ENCODE measurements at regions not wholly inside any gene's neighbourhood (a gene's known extent, or its start where the extent isn't known, plus 50 kb on each side); places are given as distances from the start of the nearest gene placed in this dataset.

DNA sequence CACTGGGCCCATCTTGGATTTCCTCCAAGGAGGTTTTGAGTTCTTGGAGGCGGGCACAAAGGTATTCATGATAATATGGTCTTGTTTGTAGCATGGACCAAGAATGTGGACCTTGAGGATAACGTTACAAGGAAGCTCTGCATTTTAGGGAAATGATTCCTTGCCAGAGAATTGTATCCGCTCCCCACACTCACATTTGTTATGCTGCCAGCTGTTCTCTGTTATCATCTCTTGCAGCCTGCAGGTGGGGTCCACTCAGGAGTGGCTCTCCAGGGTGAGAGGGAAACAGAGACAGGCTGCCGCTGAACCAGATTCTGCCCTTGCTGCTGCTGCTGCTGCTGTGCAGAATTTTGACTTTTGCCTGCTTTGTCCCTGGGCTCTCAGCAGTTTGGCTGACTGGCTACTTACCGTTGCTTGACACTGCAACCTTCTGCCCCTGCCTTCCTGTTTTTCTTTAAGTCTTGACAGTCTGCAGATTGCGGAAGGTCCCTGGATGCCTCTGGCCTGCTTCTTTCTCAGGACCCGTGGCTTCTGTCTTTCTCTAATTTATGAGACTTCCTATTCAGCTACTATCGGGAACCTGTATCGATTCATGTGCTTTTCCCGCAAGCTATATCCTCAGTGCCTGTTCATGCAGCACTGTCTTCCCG, 122.3 kb upstream of the DOCK10 start:
- Mint-ChIP-seq H3K27ac (ENCODE audit: unreplicated experiment) (no peak overlapping the region), H3K9me3 (ENCODE audit: low read depth, unreplicated experiment) (no peaks in the 10 kb centered on the region), H3K4me3 (ENCODE audit: low read depth, unreplicated experiment) (no peak overlapping the region), H3K4me1 (ENCODE audit: low read depth, unreplicated experiment) (no peaks in the 10 kb centered on the region), H3K36me3 (ENCODE audit: insufficient read depth, unreplicated experiment) (no peaks in the 10 kb centered on the region), H3K27me3 (ENCODE audit: unreplicated experiment) (peaks cover 23% of the 10 kb centered on the region)
- no peak for DNase-seq
- BruUV-seq (replicated peaks): no TSS peak
- intact Hi-C loops (cut with micrococcal nuclease; ENCODE audit: unreplicated experiment): no loop called here
- TF ChIP-seq, protein P1, sequence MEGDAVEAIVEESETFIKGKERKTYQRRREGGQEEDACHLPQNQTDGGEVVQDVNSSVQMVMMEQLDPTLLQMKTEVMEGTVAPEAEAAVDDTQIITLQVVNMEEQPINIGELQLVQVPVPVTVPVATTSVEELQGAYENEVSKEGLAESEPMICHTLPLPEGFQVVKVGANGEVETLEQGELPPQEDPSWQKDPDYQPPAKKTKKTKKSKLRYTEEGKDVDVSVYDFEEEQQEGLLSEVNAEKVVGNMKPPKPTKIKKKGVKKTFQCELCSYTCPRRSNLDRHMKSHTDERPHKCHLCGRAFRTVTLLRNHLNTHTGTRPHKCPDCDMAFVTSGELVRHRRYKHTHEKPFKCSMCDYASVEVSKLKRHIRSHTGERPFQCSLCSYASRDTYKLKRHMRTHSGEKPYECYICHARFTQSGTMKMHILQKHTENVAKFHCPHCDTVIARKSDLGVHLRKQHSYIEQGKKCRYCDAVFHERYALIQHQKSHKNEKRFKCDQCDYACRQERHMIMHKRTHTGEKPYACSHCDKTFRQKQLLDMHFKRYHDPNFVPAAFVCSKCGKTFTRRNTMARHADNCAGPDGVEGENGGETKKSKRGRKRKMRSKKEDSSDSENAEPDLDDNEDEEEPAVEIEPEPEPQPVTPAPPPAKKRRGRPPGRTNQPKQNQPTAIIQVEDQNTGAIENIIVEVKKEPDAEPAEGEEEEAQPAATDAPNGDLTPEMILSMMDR (IDR thresholded peaks at IDR 0.05; ENCODE audit: unreplicated experiment): no peak
- CTCF ChIA-PET: no interaction called here

DNA sequence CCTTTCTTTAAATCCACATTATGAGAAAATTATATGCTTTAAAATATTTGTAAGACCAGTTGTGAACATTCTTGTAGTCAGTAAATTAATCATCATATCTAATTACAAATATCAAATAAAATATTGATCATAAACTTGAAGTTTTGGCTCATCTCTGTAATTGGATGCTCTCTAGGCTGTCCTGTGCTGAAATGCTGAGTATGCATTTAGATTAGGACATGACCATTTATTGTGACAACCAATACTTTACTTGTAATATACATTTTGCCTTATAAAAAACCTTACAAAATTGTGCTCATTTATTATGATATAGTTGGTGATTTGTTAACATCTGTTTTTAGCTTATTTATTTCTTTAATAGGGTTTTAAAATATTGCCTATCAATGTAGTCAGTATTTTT, 116.1 kb upstream of the DOCK10 start:
- TF ChIP-seq, protein P1 (IDR thresholded peaks at IDR 0.05; ENCODE audit: unreplicated experiment): no peak
- no TSS peak for BruUV-seq (replicated peaks)
- Mint-ChIP-seq H3K4me3 (ENCODE audit: low read depth, unreplicated experiment) (no peak overlapping the region), H3K4me1 (ENCODE audit: low read depth, unreplicated experiment) (no peaks in the 10 kb centered on the region), H3K9me3 (ENCODE audit: low read depth, unreplicated experiment) (peaks cover 2% of the 10 kb centered on the region), H3K36me3 (ENCODE audit: insufficient read depth, unreplicated experiment) (no peaks in the 10 kb centered on the region), H3K27me3 (ENCODE audit: unreplicated experiment) (no peaks in the 10 kb centered on the region), H3K27ac (ENCODE audit: unreplicated experiment) (no peak overlapping the region)
- intact Hi-C loops (cut with micrococcal nuclease; ENCODE audit: unreplicated experiment): no loop called here
- no peak for DNase-seq
- CTCF ChIA-PET: interaction anchor here (0.7 kb wide), 1 partner anchor 343 kb away, joined by 10 read pairs; no protein-coding TSS in a partner anchor

DNA sequence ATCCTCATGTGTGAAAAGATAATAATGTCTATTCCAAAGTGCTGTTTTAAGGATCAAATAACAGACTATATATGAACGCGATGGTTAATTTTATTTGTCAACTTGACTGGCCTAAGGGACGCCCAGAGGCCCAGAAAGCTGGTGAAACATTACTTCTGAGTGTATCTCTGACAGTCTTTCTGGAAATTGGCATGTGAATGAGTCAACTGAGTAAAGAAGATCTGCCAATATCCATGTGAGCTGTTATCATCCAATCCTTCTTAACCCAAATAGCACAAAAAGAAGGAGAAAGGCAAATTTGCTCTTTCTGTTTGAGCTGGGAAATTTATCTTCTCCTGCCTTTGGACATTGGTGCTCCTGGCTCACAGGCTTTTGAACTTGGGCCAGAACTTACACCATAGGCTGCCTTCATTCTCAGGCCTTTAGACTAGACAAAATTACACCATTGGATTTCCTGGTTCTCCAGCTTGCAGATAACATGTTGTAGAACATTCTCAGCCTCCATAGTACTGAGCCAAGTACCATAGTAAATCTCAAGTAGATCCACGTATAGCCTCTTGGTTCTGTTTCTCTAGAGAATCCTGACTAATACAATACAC, 114.7 kb upstream of the DOCK10 start:
- Mint-ChIP-seq H3K27ac (ENCODE audit: unreplicated experiment) (no peak overlapping the region), H3K36me3 (ENCODE audit: insufficient read depth, unreplicated experiment) (no peaks in the 10 kb centered on the region), H3K27me3 (ENCODE audit: unreplicated experiment) (no peaks in the 10 kb centered on the region), H3K4me1 (ENCODE audit: low read depth, unreplicated experiment) (no peaks in the 10 kb centered on the region), H3K4me3 (ENCODE audit: low read depth, unreplicated experiment) (no peak overlapping the region), H3K9me3 (ENCODE audit: low read depth, unreplicated experiment) (peaks cover 2% of the 10 kb centered on the region)
- no TSS peak for BruUV-seq (replicated peaks)
- intact Hi-C loops (cut with micrococcal nuclease; ENCODE audit: unreplicated experiment): no loop called here
- TF ChIP-seq, protein P1 (IDR thresholded peaks at IDR 0.05; ENCODE audit: unreplicated experiment): no peak
- CTCF ChIA-PET: no interaction called here
- no peak for DNase-seq

DNA sequence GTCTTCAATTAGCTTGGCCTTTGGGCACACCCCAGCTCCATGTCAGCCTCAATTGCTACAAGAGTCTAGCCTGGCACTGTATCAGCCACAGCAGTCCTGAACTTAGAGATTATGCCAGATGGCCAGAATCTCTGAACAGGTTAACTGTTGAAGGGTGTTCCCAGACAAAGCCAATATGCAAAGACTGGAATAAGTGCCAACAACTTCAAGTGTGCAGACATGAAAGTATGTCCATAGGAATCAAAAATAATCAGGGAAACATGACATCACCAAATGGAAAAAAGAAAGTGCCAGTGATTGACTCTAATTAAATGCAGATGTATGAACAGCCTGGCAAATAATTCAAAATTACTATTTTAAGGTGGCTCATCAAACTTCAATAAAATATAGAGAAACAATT, 98.5 kb upstream of the DOCK10 start:
- TF ChIP-seq, protein P1 (IDR thresholded peaks at IDR 0.05; ENCODE audit: unreplicated experiment): no peak
- Mint-ChIP-seq H3K27ac (ENCODE audit: unreplicated experiment) (no peak overlapping the region), H3K4me1 (ENCODE audit: low read depth, unreplicated experiment) (no peaks in the 10 kb centered on the region), H3K9me3 (ENCODE audit: low read depth, unreplicated experiment) (no peaks in the 10 kb centered on the region), H3K4me3 (ENCODE audit: low read depth, unreplicated experiment) (no peak overlapping the region), H3K36me3 (ENCODE audit: insufficient read depth, unreplicated experiment) (no peaks in the 10 kb centered on the region), H3K27me3 (ENCODE audit: unreplicated experiment) (no peaks in the 10 kb centered on the region)
- BruUV-seq (replicated peaks): no TSS peak
- DNase-seq: no peak
- CTCF ChIA-PET: no interaction called here
- intact Hi-C loops (cut with micrococcal nuclease; ENCODE audit: unreplicated experiment): no loop called here
